ENCODE measurements at regions not wholly inside any gene's neighbourhood (a gene's known extent, or its start where the extent isn't known, plus 50 kb on each side); places are given as distances from the start of the nearest gene placed in this dataset.

DNA sequence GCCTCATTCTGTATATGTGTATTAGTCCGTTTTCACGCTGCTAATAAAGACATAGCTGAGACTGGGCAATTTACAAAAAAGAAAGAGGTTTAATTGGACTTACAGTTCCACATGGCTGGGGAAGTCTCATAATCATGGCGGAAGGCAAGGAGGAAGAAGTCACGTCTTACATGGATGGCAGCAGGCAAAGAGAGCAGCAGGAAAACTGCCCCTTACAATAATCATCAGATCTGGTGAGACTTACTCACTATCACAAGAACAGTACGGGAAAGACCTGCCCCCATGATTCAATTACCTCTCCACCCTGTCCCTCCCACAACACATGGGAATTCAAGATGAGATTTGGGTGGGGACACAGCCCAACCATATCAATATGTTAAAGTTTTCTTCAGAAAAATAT lies 49.8 kb upstream of the GPBP1 start:
- TF ChIP-seq ZC3H11A (IDR thresholded peaks at IDR 0.05) (no peak), POLR2A (IDR thresholded peaks at IDR 0.05; ENCODE audit: low read length) (no peak), CTCF (IDR thresholded peaks at IDR 0.05) (no peak)

Measured in A549 (cell line).